HG02840 (cell line): ENCODE measurements at regions not wholly inside any gene's neighbourhood (a gene's known extent, or its start where the extent isn't known, plus 50 kb on each side); places are given as distances from the start of the nearest gene placed in this dataset.
"Not testable (repeated sequence)": the region's sequence is repeated elsewhere in the genome, so short reads cannot be mapped to it uniquely, and the experiment has no call there.

ENCODE experiments used
- ATAC-seq: cut with Tn5 transposase; IDR thresholded peaks from one replicate; pipeline ENCODE4 v1.9.1; 2021; ENCODE audit warnings: mild to moderate bottlenecking, moderate library complexity, moderate number of reproducible peaks; ENCODE audit not compliant: unreplicated experiment, low FRiP score

DNA sequence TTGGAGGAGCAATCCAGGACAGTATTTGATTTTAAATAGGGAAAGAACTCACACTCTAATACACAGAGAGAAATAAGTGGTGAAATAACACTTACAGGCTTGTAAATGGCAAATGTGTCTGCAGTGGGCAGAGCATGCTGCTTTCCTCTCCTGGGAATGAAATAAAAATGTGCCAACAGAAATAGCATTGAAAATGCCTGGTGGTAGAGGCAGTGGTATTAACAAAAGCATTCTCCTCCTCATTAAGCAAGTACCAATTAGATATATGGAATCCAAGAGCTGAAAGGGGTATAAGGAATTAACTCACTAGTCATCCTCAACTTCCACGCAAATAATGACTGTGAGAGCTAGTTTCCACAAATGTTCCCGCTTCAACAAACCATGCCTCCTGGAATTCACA is 364.1 kb upstream of the KCNMB2 start:
- no peak for ATAC-seq

GRCh38 chr3:178174201-178174915 is 361.9 kb upstream of the KCNMB2 start:
- ATAC-seq: no peak

GRCh38 chr3:178181088-178181487 is 355.1 kb upstream of the KCNMB2 start:
- ATAC-seq: no peak

DNA sequence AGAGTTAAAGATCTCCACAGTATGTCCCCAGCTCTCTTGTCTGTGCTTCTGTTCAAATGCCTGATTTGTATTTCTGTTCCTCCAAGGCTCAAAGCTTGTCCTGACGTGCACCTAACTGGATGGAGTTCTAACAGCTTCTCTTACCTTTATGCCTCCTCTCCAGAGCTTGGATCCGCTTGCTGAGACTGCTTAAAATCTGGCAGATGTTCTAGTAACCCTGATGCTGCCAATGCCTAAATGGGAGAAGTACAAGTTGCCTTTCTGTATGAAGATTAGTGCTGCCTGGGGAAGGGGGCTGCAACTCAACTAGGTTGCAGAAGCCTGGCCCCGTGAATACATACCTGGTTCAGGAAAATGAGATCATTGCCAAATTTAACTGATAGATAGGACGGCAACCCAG is 354.5 kb upstream of the KCNMB2 start:
- no peak for ATAC-seq

DNA sequence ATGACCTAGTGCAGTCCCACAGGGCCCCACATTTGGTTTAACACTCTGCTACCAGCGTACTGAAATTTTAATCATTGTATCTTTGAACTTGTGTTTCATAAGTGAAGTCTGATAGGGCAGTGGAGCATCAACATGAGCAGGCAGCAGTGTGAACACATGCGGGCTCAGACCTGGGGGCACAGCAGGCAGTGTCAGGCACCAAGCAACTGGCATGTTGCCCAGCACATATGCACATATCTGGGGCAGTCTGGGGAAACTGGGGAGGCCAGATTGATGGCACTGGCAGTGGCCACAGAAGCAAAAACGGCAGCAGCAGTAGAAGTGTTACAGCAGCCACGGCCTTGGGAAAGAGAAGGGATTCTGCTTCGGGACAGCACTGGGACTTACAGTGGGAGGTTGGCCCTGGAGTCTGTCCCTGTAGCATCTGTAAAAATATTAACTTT is 353.9 kb upstream of the KCNMB2 start:
- ATAC-seq: no peak

- ATAC-seq: no peak
These were observed 351.4 kb upstream of the KCNMB2 start for GRCh38 chr3:178184833-178185232.

- no peak for ATAC-seq
These were observed 349.6 kb upstream of the KCNMB2 start for GRCh38 chr3:178186666-178187065.

GRCh38 chr3:178189854-178190253 is 346.4 kb upstream of the KCNMB2 start:
- no peak for ATAC-seq

GRCh38 chr3:178193846-178194245 is 342.4 kb upstream of the KCNMB2 start:
- ATAC-seq: no peak

- no peak for ATAC-seq
These were observed 341.7 kb upstream of the KCNMB2 start for GRCh38 chr3:178194539-178194938.

- ATAC-seq: peak; percentile 84
These were observed 340.4 kb upstream of the KCNMB2 start for GRCh38 chr3:178195824-178196223.

DNA sequence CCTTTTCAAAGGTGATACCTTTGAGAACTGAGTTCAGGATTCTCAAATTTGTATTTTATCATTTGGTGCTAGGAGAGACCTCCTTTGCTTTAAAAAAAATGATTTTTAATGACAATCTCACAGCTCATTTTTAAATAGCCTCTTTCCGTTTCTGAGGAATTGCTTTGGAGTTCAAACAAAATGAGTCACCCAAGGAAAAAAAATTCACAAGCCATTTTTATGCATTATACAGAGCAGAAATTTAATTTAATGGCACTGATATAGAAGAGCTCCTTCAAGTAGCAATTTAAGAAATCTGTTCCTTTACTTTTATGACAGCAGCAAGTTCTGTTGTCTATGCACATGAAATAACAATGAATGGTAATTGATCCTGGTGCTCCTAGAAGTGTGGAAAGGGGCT is 337.9 kb upstream of the KCNMB2 start:
- ATAC-seq: no peak

DNA sequence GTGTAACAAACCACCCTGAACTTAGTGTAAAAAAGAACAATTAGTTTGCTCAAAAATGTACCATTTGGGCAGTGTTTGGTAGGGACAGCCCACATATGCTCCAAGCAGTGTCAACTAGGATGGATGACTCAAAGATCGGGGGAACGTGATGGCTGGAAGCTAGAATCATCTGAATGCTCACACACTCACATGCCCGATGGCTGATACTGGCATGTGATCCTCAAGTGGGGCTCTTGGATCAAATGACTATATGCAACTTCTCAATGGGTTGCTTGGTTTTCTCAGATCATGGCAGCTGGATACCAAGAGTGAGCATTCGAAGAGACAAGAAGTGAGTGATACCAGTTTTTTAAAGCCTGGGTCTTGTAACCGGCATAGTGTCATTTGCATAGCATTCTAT is 335.9 kb upstream of the KCNMB2 start:
- no peak for ATAC-seq

GRCh38 chr3:178201714-178202113 is 334.5 kb upstream of the KCNMB2 start:
- ATAC-seq: no peak

GRCh38 chr3:178202194-178202593 is 334.0 kb upstream of the KCNMB2 start:
- no peak for ATAC-seq

- no peak for ATAC-seq
These were observed 333.1 kb upstream of the KCNMB2 start for GRCh38 chr3:178203165-178203564.

DNA sequence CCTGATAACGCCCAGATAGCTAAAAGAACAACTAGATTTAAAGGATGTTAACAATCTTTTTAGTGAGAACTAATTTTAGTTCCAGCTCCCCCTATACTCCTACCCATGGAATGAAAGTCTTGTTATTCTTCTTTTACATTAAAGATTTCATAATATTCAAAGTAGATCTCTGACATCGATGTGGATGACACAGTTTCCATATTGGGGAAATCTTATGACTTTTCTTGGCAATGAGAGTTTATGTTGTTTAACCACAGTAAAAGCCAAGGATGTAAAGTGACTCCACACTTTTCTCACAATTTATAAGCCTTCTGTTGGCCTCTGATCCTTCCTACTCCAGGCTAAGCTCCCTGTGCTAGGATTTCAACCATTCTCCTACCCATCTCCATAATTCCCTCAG is 332.6 kb upstream of the KCNMB2 start:
- ATAC-seq: no peak

GRCh38 chr3:178205740-178206139 is 330.5 kb upstream of the KCNMB2 start:
- no peak for ATAC-seq

DNA sequence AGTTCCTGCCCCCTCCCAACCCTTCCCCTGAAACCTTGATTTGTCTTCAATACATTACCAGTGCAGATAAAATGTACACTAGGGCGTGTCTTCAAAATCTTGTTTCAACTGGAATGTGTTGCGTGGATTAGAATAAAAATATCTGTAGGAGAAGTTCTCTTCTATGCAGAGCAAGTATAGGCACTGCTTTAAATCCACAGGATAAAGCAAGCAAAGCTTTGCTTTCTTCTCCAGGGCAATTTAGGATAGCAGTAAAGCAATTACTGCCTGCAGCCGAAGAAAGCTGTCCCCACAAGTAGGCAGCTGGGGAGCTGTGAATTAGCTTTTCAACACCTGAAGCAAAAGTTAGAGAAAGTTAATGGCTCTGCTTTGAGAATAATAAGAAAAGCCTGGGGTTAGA is 329.7 kb upstream of the KCNMB2 start:
- no peak for ATAC-seq

GRCh38 chr3:178207161-178207560 is 329.1 kb upstream of the KCNMB2 start:
- ATAC-seq: not testable (repeated sequence)

GRCh38 chr3:178207627-178208026 is 328.6 kb upstream of the KCNMB2 start:
- ATAC-seq: not testable (repeated sequence)

- not testable (repeated sequence) for ATAC-seq
These were observed 327.1 kb upstream of the KCNMB2 start for GRCh38 chr3:178209116-178209515.

GRCh38 chr3:178209618-178210017 is 326.6 kb upstream of the KCNMB2 start:
- not testable (repeated sequence) for ATAC-seq
